GM19025 (cell line): ENCODE measurements at regions not wholly inside any gene's neighbourhood (a gene's known extent, or its start where the extent isn't known, plus 50 kb on each side); places are given as distances from the start of the nearest gene placed in this dataset.
"Not testable (repeated sequence)": the region's sequence is repeated elsewhere in the genome, so short reads cannot be mapped to it uniquely, and the experiment has no call there.

Source experiments
- ATAC-seq: cut with Tn5 transposase; IDR thresholded peaks from one replicate; pipeline ENCODE4 v1.9.1; 2021; ENCODE audit warnings: mild to moderate bottlenecking, low read depth, moderate library complexity; ENCODE audit not compliant: unreplicated experiment

DNA sequence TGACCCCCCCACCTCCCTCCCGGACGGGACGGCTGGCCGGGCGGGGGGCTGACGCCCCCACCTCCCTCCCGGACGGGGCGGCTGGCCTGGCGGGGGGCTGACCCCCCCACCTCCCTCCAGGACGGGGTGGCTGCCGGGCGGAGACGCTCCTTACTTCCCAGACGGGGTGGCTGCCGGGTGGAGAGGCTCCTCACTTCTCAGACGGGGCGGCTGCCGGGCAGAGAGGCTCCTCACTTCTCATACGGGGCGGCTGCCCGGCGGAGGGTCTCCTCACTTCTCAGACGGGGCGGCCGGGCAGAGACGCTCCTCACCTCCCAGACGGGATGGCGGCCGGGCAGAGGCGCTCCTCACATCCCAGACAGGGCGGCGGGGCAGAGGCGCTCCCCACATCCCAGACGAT is 84.7 kb downstream of the OR2B2 start:
- not testable (repeated sequence) for ATAC-seq

DNA sequence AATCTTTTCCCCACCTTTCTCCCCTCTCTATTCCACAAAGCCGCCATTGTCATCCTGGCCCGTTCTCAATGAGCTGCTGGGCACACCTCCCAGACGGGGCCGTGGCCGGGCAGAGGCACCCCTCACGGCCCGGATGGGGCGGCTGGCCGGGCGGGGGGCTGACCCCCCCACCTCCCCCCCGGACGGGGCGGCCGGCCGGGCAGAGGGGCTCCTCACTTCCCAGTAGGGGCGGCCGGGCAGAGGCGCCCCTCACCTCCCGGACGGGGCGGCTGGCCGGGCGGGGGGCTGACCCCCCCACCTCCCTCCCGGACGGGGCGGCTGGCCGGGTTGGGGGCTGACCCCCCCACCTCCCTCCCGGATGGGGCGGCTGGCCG is 85.6 kb downstream of the OR2B2 start:
- not testable (repeated sequence) for ATAC-seq

DNA sequence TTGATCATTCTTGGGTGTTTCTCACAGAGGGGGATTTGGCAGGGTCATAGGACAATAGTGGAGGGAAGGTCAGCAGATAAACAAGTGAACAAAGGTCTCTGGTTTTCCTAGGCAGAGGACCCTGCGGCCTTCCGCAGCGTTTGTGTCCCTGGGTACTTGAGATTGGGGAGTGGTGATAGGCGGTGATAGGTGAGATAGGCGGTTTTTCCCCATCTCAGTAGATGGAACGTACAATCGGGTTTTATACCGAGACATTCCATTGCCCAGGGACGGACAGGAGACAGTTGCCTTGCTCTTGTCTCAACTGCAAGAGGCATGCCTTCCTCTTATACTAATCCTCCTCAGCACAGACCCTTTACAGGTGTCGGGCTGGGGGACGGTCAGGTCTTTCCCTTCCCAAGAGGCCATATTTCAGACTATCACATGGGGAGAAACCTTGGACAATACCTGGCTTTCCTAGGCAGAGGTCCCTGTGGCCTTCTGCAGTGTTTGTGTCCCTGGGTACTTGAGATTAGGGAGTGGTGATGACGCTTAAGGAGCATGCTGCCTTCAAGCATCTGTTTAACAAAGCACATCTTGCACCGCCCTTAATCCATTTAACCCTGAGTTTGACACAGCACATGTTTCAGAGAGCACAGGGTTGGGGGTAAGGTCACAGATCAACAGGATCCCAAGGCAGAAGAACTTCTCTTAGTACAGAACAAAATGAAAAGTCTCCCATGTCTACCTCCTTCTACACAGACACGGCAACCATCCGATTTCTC is 86.2 kb downstream of the OR2B2 start:
- ATAC-seq, result not testable (repeated sequence)

DNA sequence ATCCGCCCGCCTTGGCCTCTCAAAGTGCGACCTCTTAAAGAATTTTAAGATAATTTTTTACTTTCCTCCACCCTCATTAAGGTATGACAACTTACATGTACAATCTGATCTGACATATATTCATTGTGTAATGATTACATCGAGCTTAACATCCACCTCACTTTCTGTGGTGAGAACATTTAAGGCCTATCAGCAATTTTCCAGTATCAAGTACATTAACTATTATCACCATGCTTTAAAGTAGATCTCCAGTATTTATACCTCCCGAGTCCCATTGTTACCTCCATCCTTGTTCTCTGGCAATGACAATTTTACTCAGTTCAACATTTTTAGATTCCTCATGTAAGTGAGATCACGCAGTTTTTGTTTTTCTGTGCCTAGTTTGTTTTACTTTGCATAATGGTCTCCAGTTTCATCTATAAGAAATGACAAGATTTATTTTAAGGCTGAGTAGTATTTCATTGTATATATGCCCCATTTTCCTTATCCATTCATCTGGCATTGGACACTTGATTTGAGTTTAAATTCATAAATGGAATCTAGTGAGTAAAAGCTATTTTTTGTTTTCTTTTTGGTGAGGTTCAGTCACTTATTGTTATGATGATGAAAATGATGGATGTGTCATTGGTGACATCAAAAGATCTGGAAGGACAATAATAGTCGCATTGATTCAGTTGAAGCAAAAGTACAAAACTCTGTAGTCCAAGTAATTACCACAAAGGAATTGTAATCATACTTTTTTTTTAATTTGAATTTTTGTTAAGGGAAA is 87.0 kb downstream of the OR2B2 start:
- no peak for ATAC-seq

DNA sequence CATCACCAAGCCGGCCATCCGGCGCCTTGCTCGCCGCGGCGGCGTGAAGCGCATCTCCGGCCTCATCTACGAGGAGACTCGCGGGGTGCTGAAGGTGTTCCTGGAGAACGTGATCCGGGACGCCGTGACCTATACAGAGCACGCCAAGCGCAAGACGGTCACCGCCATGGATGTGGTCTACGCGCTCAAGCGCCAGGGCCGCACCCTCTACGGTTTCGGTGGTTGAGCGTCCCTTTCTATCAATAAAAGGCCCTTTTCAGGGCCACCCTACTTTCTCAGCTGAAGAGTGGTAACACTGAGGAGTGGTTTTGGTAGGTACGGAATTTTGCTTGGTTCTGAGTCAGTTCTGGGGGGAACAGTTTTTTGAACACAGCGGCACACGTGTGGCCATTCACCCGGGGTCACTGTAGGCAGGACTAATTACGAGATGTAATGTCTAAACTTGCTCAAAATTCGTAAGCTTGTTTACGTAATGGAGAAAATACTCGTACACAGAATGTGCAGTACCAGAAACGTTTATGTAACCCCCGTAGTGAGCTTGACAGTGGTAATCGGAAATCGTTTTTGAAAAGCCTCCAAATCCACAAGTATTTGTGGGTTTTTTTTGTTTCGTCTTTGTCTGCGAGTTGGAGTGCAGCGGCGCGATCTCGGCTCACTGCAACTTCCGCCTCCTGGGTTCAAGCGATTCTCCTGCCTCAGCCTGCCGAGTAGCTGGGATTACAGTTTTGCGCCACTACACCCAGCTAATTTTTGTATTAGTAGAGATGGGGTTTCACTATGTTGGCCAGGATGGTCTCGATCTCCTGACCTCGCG is 87.8 kb downstream of the OR2B2 start:
- peak; percentile 64 for ATAC-seq

DNA sequence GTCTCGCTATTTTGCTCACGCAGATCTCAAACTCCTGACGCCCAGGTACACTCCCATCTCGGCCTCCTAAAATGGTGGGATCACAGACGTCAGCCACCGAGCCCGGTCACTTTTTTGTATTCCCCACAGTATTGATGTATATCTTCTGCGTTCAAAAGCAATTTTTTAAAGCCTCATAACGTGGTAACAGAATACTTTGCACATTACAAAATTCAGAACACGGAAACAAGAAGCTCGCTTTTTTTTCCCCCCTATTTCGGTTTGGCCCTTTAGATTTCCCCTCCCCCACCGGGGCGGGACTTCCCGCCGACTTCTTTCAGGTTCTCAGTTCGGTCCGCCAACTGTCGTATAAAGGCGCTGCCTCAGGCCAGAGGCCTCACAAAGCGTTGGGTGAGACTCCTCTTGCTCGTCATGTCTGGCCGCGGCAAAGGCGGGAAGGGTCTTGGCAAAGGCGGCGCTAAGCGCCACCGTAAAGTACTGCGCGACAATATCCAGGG is 88.4 kb downstream of the OR2B2 start:
- peak; percentile 68 for ATAC-seq

DNA sequence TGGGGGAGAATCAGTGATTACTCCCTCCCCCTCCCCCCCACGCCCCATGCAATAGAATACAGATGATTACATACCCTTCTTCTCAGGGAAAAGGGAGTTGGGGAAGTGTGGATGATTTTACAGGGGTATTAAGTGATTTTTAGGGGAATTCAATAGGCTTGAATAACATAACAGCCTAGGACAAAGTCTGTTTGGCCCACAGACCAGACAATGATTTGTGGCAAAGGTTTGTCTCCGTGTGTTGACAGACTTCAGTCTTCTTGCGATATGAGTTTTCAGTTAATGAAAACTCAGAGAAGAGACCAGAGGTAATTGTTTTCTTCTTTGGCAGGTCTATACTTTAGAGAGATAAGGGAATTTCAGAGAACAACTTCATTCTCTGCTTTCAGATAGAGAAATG is 95.3 kb downstream of the OR2B2 start:
- ATAC-seq, result no peak

DNA sequence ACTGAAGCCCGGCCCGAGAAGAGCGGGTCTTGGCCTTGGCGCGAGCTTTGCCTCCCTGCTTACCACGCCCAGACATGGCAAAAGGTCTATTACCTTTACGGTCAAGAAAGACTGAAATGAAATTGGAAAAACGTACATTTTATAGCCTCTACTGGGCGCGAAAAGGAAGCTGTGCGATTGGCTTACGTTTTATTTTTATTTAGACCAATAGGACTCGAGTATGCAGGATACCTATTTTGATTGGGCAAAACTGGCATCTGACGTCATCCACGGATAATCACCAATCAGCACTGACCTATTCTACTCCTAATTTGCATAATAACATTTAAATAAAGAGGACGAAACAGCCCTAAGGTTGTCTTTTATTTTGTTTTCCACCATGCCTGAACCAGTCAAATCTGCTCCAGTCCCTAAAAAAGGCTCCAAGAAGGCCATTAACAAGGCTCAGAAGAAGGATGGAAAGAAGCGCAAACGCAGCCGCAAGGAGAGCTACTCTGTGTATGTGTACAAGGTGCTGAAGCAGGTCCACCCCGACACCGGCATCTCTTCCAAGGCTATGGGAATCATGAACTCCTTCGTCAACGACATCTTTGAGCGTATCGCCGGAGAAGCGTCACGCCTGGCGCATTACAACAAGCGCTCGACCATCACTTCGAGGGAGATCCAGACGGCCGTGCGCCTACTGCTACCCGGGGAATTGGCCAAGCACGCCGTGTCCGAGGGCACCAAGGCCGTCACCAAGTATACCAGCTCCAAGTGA is 97.4 kb downstream of the OR2B2 start:
- peak; percentile 49 for ATAC-seq

DNA sequence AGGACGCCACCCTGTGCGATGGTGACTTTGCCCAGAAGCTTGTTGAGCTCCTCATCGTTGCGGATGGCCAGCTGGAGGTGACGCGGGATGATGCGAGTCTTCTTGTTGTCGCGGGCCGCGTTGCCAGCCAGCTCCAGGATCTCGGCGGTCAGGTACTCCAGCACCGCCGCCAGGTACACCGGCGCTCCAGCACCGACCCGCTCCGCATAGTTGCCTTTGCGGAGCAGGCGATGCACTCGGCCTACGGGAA is 97.9 kb downstream of the OR2B2 start:
- ATAC-seq, result not testable (repeated sequence)

DNA sequence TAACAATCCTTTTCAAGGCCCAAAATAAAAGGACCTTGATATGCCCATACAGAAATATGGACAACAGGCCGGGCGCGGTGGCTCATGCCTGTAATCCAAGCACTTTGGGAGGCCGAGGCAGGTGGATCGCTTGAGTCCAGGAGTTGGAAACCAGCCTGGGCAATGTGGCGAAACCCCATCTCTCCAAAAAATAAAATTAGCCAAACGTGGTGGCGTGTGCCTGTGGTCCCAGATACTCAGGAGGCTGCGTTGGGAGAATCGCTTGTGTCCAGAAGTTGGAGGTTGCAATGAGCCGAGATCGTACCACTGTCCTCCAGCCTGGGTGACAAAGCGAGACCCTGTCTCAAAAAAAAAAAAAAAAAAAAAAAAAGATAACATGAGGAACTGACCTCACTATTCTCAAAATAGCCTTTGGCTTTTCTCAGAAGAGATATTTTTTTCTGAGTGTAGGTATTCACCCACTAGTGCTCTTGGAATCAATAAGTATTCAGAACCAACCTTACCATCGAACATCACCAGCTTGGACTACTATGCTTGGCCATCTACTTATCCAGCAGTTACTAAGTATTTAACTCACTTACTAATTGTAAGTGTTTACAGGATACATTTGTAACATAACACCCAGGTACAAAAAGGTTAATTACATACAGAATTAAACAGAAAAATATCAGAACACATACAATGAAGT is 99.2 kb downstream of the OR2B2 start:
- ATAC-seq, result no peak

DNA sequence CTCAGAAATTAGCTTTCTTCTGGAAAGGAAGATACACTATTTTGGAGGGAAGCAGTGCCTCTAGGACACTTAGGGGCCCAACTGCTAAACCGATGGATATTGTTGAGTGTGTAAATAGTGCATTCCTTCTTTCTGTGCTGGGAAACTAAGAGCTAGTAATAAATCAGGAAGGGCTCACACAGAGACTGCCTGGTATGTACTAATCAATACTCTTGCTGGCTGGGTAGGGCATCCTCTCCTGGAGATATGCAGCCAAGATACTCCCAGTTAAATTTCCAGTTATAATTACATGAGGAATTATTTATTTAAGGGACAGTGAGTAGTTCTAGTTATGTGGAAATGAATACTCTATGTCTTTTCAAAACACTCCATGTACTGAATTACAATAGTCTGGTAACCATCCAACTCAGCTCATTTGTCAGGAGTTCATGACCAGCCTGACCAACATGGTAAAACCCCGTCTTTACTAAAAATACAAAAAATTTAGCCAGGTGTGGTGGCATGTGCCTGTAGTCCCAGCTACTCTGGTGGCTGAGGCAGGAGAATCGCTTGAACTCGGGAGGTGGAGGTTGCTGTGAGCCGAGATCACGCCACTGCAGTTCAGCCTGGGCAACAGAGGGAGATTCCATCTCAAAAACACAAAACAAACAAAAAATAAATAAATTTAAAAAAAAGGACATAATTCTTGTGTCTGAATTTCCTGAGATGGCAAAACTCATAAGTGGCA is 100.0 kb downstream of the OR2B2 start:
- no peak for ATAC-seq

DNA sequence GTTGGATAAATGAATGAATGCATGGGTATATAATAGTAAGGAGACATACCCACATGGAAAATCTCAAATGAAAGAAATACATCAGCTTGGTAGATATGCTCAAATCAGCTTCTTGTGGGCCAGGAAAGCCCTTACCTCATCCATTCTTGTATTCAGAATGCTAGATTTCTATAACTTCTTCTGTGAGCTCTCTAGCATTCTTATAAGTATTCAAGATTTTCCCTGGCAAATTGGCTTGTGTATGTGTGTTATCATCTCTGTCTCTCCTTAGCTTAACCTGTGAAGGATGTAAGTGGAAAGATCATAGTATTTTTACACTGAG is 100.8 kb downstream of the OR2B2 start:
- no peak for ATAC-seq

DNA sequence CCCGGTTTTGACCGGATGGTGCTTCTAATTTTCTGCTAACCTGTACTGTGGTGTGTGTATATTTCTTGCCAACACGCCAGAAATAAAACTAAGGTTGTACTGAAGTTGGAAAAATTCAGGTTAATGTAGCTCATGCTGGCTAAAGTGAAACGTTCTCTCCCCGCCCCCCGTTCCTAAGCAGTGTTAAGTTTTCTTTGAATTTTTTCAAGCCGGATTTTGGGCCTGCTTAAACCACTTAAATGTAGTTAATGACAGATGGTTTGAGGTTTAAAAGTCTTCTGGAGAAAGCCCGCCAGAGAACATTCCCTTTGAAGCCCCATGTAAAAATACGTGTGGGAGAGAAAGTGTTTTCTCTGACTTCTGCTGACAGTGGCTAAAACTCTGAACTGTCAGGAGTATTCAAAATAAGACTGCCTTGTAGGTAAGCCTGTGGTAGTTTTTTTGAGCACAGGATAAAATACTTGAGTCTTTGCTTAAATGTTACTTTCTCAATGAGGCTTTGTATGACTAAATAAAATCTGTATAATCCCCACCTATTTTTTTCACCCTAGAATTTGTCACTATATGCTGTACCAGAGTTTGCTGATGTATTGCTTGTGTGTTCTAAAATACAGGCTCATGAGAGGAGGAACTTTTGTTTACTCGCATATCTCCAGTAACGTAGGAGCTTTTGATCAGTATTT is 101.3 kb downstream of the OR2B2 start:
- ATAC-seq, result no peak

DNA sequence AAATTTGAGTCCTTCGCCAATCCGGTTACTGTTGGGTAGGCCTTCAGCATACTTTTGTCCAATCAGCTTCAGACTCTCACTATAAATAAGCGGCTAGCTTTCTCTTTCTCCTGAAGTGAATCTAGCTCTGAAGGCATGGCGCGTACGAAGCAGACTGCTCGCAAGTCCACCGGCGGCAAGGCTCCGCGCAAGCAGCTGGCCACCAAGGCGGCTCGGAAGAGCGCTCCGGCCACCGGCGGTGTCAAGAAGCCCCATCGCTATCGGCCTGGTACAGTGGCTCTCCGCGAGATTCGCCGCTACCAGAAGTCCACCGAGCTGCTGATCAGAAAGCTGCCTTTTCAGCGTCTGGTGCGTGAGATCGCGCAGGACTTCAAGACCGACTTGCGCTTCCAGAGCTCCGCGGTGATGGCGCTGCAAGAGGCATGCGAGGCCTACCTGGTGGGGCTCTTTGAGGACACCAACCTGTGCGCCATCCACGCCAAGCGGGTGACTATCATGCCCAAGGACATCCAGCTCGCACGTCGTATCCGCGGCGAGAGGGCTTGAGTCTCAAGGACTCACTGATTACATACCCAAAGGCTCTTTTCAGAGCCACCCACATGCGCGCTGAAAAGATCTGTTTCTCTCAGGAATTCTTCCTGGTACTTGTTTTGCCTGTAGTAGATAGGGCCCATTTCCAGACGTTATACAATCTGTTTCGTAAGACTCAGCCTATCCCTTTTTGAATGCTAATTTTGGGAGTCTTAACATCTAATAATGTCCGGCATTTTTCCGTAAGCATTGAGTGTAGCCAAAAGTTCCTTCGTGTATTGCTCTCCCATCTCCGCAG is 102.0 kb downstream of the OR2B2 start:
- peak; percentile 26 for ATAC-seq

DNA sequence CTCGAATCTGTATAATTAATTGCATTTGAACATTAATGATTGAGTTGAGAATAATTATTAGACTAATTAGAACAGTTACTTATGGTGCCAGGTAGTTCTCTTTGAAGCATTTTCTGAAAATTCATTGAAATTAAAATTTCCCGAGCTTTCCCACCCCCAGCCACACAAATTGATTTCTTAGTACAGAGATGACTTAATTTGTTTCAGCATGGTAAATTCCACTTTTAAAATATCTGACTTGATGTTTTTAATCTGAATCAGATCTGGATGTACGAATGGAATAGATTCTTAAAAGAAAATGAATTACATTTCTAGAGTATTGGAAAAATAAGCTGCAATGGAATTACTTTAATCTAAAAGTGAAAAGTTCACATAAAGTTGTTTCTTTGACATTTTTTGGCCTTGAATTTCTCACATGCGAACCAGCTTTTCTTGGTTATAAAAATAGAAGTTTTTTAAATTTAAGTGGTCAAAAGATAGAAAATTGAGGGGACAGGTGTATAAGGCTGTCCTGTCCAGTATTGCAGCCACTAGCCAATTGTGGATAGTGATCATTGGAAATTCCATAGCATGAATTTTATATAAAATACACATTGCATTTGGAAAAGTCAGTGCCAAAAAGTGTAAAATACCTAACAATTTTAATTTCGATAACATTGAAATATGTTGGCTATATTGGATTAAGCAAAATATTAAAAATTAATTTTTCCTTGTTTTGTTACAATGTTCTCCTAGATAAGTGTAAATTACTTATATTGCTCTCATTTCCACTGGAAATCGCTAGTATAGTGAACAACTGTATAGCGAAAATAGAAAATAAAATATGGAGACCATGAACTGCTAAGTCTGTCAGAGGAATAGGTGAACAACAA is 102.9 kb downstream of the OR2B2 start:
- no peak for ATAC-seq

DNA sequence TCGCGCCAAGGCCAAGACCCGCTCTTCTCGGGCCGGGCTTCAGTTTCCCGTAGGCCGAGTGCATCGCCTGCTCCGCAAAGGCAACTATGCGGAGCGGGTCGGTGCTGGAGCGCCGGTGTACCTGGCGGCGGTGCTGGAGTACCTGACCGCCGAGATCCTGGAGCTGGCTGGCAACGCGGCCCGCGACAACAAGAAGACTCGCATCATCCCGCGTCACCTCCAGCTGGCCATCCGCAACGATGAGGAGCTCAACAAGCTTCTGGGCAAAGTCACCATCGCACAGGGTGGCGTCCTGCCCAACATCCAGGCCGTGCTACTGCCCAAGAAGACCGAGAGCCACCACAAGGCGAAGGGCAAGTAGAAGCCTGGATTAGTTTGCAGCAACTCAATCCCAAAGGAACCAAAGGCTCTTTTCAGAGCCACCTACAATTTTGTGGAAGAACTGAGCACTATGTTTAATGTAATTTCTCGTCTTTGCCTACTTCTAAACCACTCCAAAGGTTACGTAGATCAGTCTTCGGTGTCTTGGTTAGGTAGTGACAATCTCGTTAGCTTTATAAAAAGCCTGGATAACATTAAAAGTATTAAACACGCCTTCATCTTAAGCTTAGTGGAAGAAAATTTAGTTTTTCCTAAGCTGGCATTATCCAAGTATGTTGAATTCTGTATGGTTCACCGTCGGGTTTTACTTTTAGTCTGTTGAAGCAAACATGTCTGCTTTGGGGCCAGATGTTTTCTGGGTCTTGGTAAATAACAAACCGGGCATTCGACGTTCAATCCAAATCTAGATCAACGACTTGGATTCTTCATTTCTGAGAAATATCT is 103.7 kb downstream of the OR2B2 start:
- not testable (repeated sequence) for ATAC-seq
